ENCODE measurements at regions not wholly inside any gene's neighbourhood (a gene's known extent, or its start where the extent isn't known, plus 50 kb on each side); places are given as distances from the start of the nearest gene placed in this dataset.

GRCh38 chr9:130781569-130781968 lies 53.5 kb upstream of the ABL1 start:
- Histone ChIP-seq H3K4me3 (ENCODE audit: insufficient read depth, low read length, poor library complexity, severe bottlenecking) (no peak overlapping the region), H3K27me3 (ENCODE audit: low read length) (no peaks in the 10 kb centered on the region), H3K79me2 (ENCODE audit: insufficient read depth, low read length) (no peaks in the 10 kb centered on the region), H3F3A (ENCODE audit: insufficient read depth) (no peaks in the 10 kb centered on the region), H4K20me1 (ENCODE audit: low read depth, low read length) (0 out of 2 replicates have a peak, but pooled peaks cover 8% of the 10 kb centered on the region), H2AFZ (ENCODE audit: low read depth, low read length, severe bottlenecking) (no peak overlapping the region), H3K9me3 (ENCODE audit: insufficient read depth, low read length) (no peaks in the 10 kb centered on the region), H3K9me2 (replicated peaks; ENCODE audit: insufficient read depth, low read length) (no peaks in the 10 kb centered on the region), H3K9ac (ENCODE audit: low read length) (no peak overlapping the region), H3K27ac (ENCODE audit: low read depth, low read length) (no peak overlapping the region), H3K4me2 (ENCODE audit: low read depth, low read length, poor library complexity, severe bottlenecking) (no peak overlapping the region), H3K36me3 (ENCODE audit: low read length) (no peaks in the 10 kb centered on the region)
- TF ChIP-seq CTCF (IDR thresholded peaks at IDR 0.05; ENCODE audit: insufficient read depth, low read length, poor library complexity, severe bottlenecking) (no peak), EZH2phosphoT487 (conservative IDR thresholded peaks at IDR 0.05; ENCODE audit: low read length) (no peak)

- no peaks in the 10 kb centered on the region for H3K36me3 ChIP-seq (ENCODE audit: low read length)
- H3K27ac ChIP-seq (ENCODE audit: low read depth, low read length): no peak overlapping the region
- TF ChIP-seq EZH2phosphoT487 (conservative IDR thresholded peaks at IDR 0.05; ENCODE audit: low read length): no peak
- no peak for TF ChIP-seq CTCF (IDR thresholded peaks at IDR 0.05; ENCODE audit: insufficient read depth, low read length, poor library complexity, severe bottlenecking)
- 0 out of 2 replicates have a peak, but pooled peaks cover 8% of the 10 kb centered on the region for H4K20me1 ChIP-seq (ENCODE audit: low read depth, low read length)
- no peaks in the 10 kb centered on the region for H3F3A ChIP-seq (ENCODE audit: insufficient read depth)
- no peaks in the 10 kb centered on the region for H3K27me3 ChIP-seq (ENCODE audit: low read length)
- no peak overlapping the region for H2AFZ ChIP-seq (ENCODE audit: low read depth, low read length, severe bottlenecking)
- H3K9me3 ChIP-seq (ENCODE audit: insufficient read depth, low read length): no peaks in the 10 kb centered on the region
- H3K4me2 ChIP-seq (ENCODE audit: low read depth, low read length, poor library complexity, severe bottlenecking): no peak overlapping the region
- H3K4me3 ChIP-seq (ENCODE audit: insufficient read depth, low read length, poor library complexity, severe bottlenecking): no peak overlapping the region
- no peaks in the 10 kb centered on the region; the same call in 1 of the 2 replicates for H3K79me2 ChIP-seq (ENCODE audit: insufficient read depth, low read length)
- H3K9ac ChIP-seq (ENCODE audit: low read length): no peak overlapping the region
- no peaks in the 10 kb centered on the region for H3K9me2 ChIP-seq (replicated peaks; ENCODE audit: insufficient read depth, low read length)
These were observed 52.0 kb upstream of the ABL1 start for GRCh38 chr9:130782886-130783530.

- H4K20me1 ChIP-seq (ENCODE audit: low read depth, low read length): no peaks in the 10 kb centered on the region
- H3K4me2 ChIP-seq (ENCODE audit: low read depth, low read length, poor library complexity, severe bottlenecking): no peak overlapping the region
- no peak for TF ChIP-seq CTCF (IDR thresholded peaks at IDR 0.05; ENCODE audit: insufficient read depth, low read length, poor library complexity, severe bottlenecking)
- TF ChIP-seq EZH2phosphoT487 (conservative IDR thresholded peaks at IDR 0.05; ENCODE audit: low read length): no peak
- H3K36me3 ChIP-seq (ENCODE audit: low read length): no peaks in the 10 kb centered on the region
- no peaks in the 10 kb centered on the region for H3K9me2 ChIP-seq (replicated peaks; ENCODE audit: insufficient read depth, low read length)
- H3K9me3 ChIP-seq (ENCODE audit: insufficient read depth, low read length): no peaks in the 10 kb centered on the region
- H2AFZ ChIP-seq (ENCODE audit: low read depth, low read length, severe bottlenecking): no peak overlapping the region
- H3K9ac ChIP-seq (ENCODE audit: low read length): no peak overlapping the region
- H3K4me3 ChIP-seq (ENCODE audit: insufficient read depth, low read length, poor library complexity, severe bottlenecking): no peak overlapping the region
- no peaks in the 10 kb centered on the region for H3K27me3 ChIP-seq (ENCODE audit: low read length)
- no peak overlapping the region for H3K27ac ChIP-seq (ENCODE audit: low read depth, low read length)
- H3F3A ChIP-seq (ENCODE audit: insufficient read depth): no peaks in the 10 kb centered on the region
- H3K79me2 ChIP-seq (ENCODE audit: insufficient read depth, low read length): no peaks in the 10 kb centered on the region; the same call in 1 of the 2 replicates
These were observed 50.0 kb upstream of the ABL1 start for GRCh38 chr9:130785053-130785452.

Data from SU-DHL-6 (cell line).